ENCODE measurements at regions not wholly inside any gene's neighbourhood (a gene's known extent, or its start where the extent isn't known, plus 50 kb on each side); places are given as distances from the start of the nearest gene placed in this dataset.

DNA sequence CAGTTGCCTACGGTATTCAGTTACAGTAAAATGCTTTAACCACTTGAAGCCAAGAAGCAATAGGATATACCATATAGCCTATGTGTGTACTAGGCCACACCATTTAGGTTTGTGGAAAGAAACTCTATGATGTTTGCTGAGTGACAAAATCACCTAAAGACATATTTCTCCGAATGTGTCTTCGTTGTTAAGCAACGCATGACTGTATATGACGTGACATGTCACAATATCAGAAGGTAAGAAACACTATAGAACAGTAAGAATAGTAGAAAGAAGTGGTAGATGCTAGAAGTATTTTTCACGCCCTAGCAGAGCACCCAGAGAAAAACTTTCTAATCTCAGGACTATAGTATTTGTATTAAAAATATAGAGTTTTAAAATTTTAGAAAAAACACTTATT, 1188.2 kb upstream of the B3GALT2 start:
- no peak for ATAC-seq
- no peak for TF ChIP-seq ZC3H10 (CRISPR knock-in tag; IDR thresholded peaks at IDR 0.05)

- TF ChIP-seq POU6F1 (CRISPR knock-in tag; IDR thresholded peaks at IDR 0.05; ENCODE audit: borderline replicate concordance, low read depth) (no peak), TCF4 (CRISPR knock-in tag; IDR thresholded peaks at IDR 0.05; ENCODE audit: borderline replicate concordance) (no peak), ARNTL (CRISPR knock-in tag; IDR thresholded peaks at IDR 0.05; ENCODE audit: borderline replicate concordance, low read depth) (no peak), OSR1 (CRISPR knock-in tag; IDR thresholded peaks at IDR 0.05) (no peak)
- TF ChIP-seq, protein P1, sequence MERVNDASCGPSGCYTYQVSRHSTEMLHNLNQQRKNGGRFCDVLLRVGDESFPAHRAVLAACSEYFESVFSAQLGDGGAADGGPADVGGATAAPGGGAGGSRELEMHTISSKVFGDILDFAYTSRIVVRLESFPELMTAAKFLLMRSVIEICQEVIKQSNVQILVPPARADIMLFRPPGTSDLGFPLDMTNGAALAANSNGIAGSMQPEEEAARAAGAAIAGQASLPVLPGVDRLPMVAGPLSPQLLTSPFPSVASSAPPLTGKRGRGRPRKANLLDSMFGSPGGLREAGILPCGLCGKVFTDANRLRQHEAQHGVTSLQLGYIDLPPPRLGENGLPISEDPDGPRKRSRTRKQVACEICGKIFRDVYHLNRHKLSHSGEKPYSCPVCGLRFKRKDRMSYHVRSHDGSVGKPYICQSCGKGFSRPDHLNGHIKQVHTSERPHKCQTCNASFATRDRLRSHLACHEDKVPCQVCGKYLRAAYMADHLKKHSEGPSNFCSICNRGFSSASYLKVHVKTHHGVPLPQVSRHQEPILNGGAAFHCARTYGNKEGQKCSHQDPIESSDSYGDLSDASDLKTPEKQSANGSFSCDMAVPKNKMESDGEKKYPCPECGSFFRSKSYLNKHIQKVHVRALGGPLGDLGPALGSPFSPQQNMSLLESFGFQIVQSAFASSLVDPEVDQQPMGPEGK (CRISPR knock-in tag; IDR thresholded peaks at IDR 0.05; ENCODE audit: borderline replicate concordance), result no peak
- no peak for ATAC-seq
Observed at GRCh38 chr1:194372266-194372665, 1185.9 kb upstream of the B3GALT2 start.

DNA sequence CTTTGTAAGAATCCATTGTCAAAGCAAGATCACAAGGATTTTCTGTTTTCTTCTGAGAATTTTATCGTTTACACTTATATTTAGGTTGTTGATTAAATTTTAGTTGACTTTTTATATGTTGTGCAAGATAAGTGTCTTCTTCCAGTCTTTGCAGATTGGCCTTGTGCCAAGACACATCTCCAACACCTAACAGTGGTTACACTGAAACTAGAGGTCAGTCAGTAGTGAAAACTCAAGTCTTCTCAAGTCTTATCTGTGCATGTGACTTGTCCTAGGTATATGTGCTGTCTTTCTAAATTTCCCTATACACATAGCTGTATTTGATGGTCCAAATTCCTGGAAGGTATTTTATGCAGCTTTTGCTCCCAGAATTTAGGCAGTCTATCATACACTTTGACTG, 1183.2 kb upstream of the B3GALT2 start:
- ATAC-seq, result no peak
- no peak for TF ChIP-seq ZNF565 (CRISPR knock-in tag; conservative IDR thresholded peaks at IDR 0.05; ENCODE audit: low read depth)
- no peak for TF ChIP-seq ZNF70 (CRISPR knock-in tag; IDR thresholded peaks at IDR 0.05)
- TF ChIP-seq ISL1 (CRISPR knock-in tag; IDR thresholded peaks at IDR 0.05), result no peak
- no peak for TF ChIP-seq POU6F1 (CRISPR knock-in tag; IDR thresholded peaks at IDR 0.05; ENCODE audit: borderline replicate concordance, low read depth)
- TF ChIP-seq ZNF8 (CRISPR knock-in tag; IDR thresholded peaks at IDR 0.05), result no peak

DNA sequence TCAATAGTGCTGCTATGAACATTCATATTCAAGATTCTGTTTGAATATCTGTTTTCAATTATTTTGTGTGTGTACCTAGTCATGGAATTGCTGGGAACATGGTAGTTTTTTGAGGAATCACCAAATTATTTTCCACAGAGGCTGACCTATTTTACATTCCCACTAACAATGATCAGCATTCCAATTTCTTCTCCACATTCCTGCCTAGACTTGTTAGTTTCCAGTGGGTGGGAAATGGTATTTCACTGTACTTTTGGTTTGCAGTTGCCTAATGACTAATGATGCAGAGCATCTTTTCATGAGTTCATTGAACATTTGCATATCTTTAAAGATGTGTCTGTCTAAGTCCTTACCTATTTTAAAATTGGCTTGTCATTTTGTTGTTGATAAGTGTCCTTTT, 1182.6 kb upstream of the B3GALT2 start:
- no peak for TF ChIP-seq BACH2 (CRISPR knock-in tag; IDR thresholded peaks at IDR 0.05; ENCODE audit: borderline replicate concordance)
- no peak for TF ChIP-seq ZFP3 (CRISPR knock-in tag; IDR thresholded peaks at IDR 0.05)
- no peak for TF ChIP-seq RARB (CRISPR knock-in tag; IDR thresholded peaks at IDR 0.05)
- ATAC-seq, result no peak

- TF ChIP-seq, protein P2, sequence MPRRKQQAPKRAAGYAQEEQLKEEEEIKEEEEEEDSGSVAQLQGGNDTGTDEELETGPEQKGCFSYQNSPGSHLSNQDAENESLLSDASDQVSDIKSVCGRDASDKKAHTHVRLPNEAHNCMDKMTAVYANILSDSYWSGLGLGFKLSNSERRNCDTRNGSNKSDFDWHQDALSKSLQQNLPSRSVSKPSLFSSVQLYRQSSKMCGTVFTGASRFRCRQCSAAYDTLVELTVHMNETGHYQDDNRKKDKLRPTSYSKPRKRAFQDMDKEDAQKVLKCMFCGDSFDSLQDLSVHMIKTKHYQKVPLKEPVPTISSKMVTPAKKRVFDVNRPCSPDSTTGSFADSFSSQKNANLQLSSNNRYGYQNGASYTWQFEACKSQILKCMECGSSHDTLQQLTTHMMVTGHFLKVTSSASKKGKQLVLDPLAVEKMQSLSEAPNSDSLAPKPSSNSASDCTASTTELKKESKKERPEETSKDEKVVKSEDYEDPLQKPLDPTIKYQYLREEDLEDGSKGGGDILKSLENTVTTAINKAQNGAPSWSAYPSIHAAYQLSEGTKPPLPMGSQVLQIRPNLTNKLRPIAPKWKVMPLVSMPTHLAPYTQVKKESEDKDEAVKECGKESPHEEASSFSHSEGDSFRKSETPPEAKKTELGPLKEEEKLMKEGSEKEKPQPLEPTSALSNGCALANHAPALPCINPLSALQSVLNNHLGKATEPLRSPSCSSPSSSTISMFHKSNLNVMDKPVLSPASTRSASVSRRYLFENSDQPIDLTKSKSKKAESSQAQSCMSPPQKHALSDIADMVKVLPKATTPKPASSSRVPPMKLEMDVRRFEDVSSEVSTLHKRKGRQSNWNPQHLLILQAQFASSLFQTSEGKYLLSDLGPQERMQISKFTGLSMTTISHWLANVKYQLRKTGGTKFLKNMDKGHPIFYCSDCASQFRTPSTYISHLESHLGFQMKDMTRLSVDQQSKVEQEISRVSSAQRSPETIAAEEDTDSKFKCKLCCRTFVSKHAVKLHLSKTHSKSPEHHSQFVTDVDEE (CRISPR knock-in tag; IDR thresholded peaks at IDR 0.05), result no peak
- TF ChIP-seq ESRRG (CRISPR knock-in tag; IDR thresholded peaks at IDR 0.05) (no peak), RARB (CRISPR knock-in tag; IDR thresholded peaks at IDR 0.05) (no peak), ZNF8 (CRISPR knock-in tag; IDR thresholded peaks at IDR 0.05) (no peak)
- ATAC-seq, result peak; percentile 46; the same call in 2 of the 3 replicates
Observed at GRCh38 chr1:194367121-194367520, 1180.7 kb upstream of the B3GALT2 start.

GRCh38 chr1:194366705-194367104, 1180.3 kb upstream of the B3GALT2 start:
- ATAC-seq, result no peak; the same call in 2 of the 3 replicates
- TF ChIP-seq GLIS3 (CRISPR knock-in tag; IDR thresholded peaks at IDR 0.05) (no peak), OSR1 (CRISPR knock-in tag; IDR thresholded peaks at IDR 0.05) (no peak), ZFP30 (CRISPR knock-in tag; IDR thresholded peaks at IDR 0.05) (no peak), TOX (CRISPR knock-in tag; IDR thresholded peaks at IDR 0.05; ENCODE audit: borderline replicate concordance) (no peak), ZNF8 (CRISPR knock-in tag; IDR thresholded peaks at IDR 0.05) (no peak), PPARA (CRISPR knock-in tag; IDR thresholded peaks at IDR 0.05; ENCODE audit: borderline replicate concordance) (no peak), ZNF565 (CRISPR knock-in tag; conservative IDR thresholded peaks at IDR 0.05; ENCODE audit: low read depth) (no peak), RARB (CRISPR knock-in tag; IDR thresholded peaks at IDR 0.05) (no peak), ZC3H10 (CRISPR knock-in tag; IDR thresholded peaks at IDR 0.05) (no peak), CSDC2 (CRISPR knock-in tag; IDR thresholded peaks at IDR 0.05) (no peak), ARNTL (CRISPR knock-in tag; IDR thresholded peaks at IDR 0.05; ENCODE audit: borderline replicate concordance, low read depth) (no peak)
- TF ChIP-seq, protein P1 (CRISPR knock-in tag; IDR thresholded peaks at IDR 0.05; ENCODE audit: borderline replicate concordance), result no peak
- TF ChIP-seq, protein P2 (CRISPR knock-in tag; IDR thresholded peaks at IDR 0.05), result no peak
